ENCODE measurements at regions not wholly inside any gene's neighbourhood (a gene's known extent, or its start where the extent isn't known, plus 50 kb on each side); places are given as distances from the start of the nearest gene placed in this dataset.

DNA sequence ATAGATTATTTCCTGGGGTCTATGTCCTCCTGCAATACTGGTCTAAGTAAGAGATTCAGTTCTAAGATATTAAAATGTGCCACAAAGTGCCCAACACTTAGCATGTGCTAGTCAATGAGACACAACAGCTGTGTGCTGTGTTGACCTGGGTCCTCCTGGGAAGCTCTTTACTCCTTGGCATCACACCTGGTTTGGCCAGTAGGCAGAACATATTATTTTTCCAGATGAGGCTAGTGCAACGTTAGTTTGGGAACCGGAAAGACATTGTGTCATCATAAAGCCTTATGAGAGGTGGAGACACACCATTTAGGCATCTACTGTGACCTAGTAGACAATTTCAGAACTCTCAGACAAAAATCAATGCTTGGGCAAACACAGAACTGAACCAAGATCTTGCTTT is 197.8 kb downstream of the MID1IP1 start:
- intact Hi-C loops (cut with micrococcal nuclease): no loop called here
- Histone ChIP-seq H3K4me2 (ENCODE audit: low read length) (no peak overlapping the region), H3K36me3 (ENCODE audit: low read depth, low read length) (no peaks in the 10 kb centered on the region), H3K79me2 (ENCODE audit: low read length) (no peaks in the 10 kb centered on the region), H3K4me1 (ENCODE audit: insufficient read depth, low read length) (peaks cover 11% of the 10 kb centered on the region), H3K27ac (ENCODE audit: low read length) (no peak overlapping the region), H3K9ac (ENCODE audit: low read length) (no peak overlapping the region), H3K27me3 (ENCODE audit: low read length) (no peaks in the 10 kb centered on the region), H3K9me2 (replicated peaks; ENCODE audit: low read length) (no peaks in the 10 kb centered on the region), H3K9me3 (ENCODE audit: low read length) (no peaks in the 10 kb centered on the region), H3F3A (ENCODE audit: low read length, unreplicated experiment) (no peaks in the 10 kb centered on the region), H3K4me3 (ENCODE audit: low read length) (no peak overlapping the region), H4K20me1 (ENCODE audit: low read length) (no peaks in the 10 kb centered on the region), H2AFZ (ENCODE audit: low read length) (no peak overlapping the region)
- ChIA-PET POLR2A (ENCODE audit: unreplicated experiment) (no interaction called here), CTCF (no interaction called here)
- ATAC-seq (no peak), DNase-seq (no peak)
- TF ChIP-seq EZH2phosphoT487 (IDR thresholded peaks at IDR 0.05; ENCODE audit: borderline replicate concordance, low read length): no peak
- no peak for TF ChIP-seq CTCF (conservative IDR thresholded peaks at IDR 0.05; ENCODE audit: low read depth, low read length)
- TF ChIP-seq EZH2 (IDR thresholded peaks at IDR 0.05; ENCODE audit: low read length, unreplicated experiment): no peak
- no TSS peak for BruUV-seq (replicated peaks)

GRCh38 chrX:38999967-39000745 is 198.9 kb downstream of the MID1IP1 start:
- Histone ChIP-seq H3K9me2 (replicated peaks; ENCODE audit: low read length) (no peaks in the 10 kb centered on the region), H3K79me2 (ENCODE audit: low read length) (no peaks in the 10 kb centered on the region), H4K20me1 (ENCODE audit: low read length) (no peaks in the 10 kb centered on the region), H2AFZ (ENCODE audit: low read length) (no peak overlapping the region), H3K27me3 (ENCODE audit: low read length) (no peaks in the 10 kb centered on the region), H3F3A (ENCODE audit: low read length, unreplicated experiment) (no peaks in the 10 kb centered on the region), H3K4me3 (ENCODE audit: low read length) (no peak overlapping the region), H3K4me1 (ENCODE audit: insufficient read depth, low read length) (peaks cover 11% of the 10 kb centered on the region), H3K27ac (ENCODE audit: low read length) (no peak overlapping the region), H3K4me2 (ENCODE audit: low read length) (no peak overlapping the region), H3K9me3 (ENCODE audit: low read length) (no peaks in the 10 kb centered on the region), H3K36me3 (ENCODE audit: low read depth, low read length) (no peaks in the 10 kb centered on the region), H3K9ac (ENCODE audit: low read length) (no peak overlapping the region)
- BruUV-seq (replicated peaks): no TSS peak
- ATAC-seq (no peak), DNase-seq (no peak)
- CTCF ChIA-PET: no interaction called here
- TF ChIP-seq EZH2phosphoT487 (IDR thresholded peaks at IDR 0.05; ENCODE audit: borderline replicate concordance, low read length): no peak
- TF ChIP-seq EZH2 (IDR thresholded peaks at IDR 0.05; ENCODE audit: low read length, unreplicated experiment): no peak
- no peak for TF ChIP-seq CTCF (conservative IDR thresholded peaks at IDR 0.05; ENCODE audit: low read depth, low read length)
- POLR2A ChIA-PET (ENCODE audit: unreplicated experiment): no interaction called here
- intact Hi-C loops (cut with micrococcal nuclease): no loop called here

- Histone ChIP-seq H3K27ac (ENCODE audit: low read length) (no peak overlapping the region), H3K9ac (ENCODE audit: low read length) (no peak overlapping the region), H2AFZ (ENCODE audit: low read length) (no peak overlapping the region), H3K9me3 (ENCODE audit: low read length) (no peaks in the 10 kb centered on the region), H3K4me1 (ENCODE audit: insufficient read depth, low read length) (peaks cover 11% of the 10 kb centered on the region), H3K79me2 (ENCODE audit: low read length) (no peaks in the 10 kb centered on the region), H3K27me3 (ENCODE audit: low read length) (no peaks in the 10 kb centered on the region), H3F3A (ENCODE audit: low read length, unreplicated experiment) (no peaks in the 10 kb centered on the region), H3K9me2 (replicated peaks; ENCODE audit: low read length) (no peaks in the 10 kb centered on the region), H3K36me3 (ENCODE audit: low read depth, low read length) (no peaks in the 10 kb centered on the region), H3K4me2 (ENCODE audit: low read length) (no peak overlapping the region), H3K4me3 (ENCODE audit: low read length) (no peak overlapping the region), H4K20me1 (ENCODE audit: low read length) (no peaks in the 10 kb centered on the region)
- ATAC-seq (no peak), DNase-seq (peak; percentile 73)
- intact Hi-C loops (cut with micrococcal nuclease): no loop called here
- ChIA-PET POLR2A (ENCODE audit: unreplicated experiment) (no interaction called here), CTCF (no interaction called here)
- BruUV-seq (replicated peaks): no TSS peak
- no peak for TF ChIP-seq EZH2 (IDR thresholded peaks at IDR 0.05; ENCODE audit: low read length, unreplicated experiment)
- no peak for TF ChIP-seq EZH2phosphoT487 (IDR thresholded peaks at IDR 0.05; ENCODE audit: borderline replicate concordance, low read length)
- no peak for TF ChIP-seq CTCF (conservative IDR thresholded peaks at IDR 0.05; ENCODE audit: low read depth, low read length)
Measured at GRCh38 chrX:39000802-39001201, 199.5 kb downstream of the MID1IP1 start.
